Parathyroid adenoma (tissue), 2 donors: ENCODE measurements at regions not wholly inside any gene's neighbourhood (a gene's known extent, or its start where the extent isn't known, plus 50 kb on each side); places are given as distances from the start of the nearest gene placed in this dataset.

Source experiments
- H2AFZ ChIP-seq: fragments of 300-600 bp; sonication (generic); one replicate; pipeline ENCODE4 v1.7.0; 2017; ENCODE audit warnings: antibody characterized with exemption, mild to moderate bottlenecking
- H3K27ac ChIP-seq: fragments of 300-600 bp; sonication (generic); one replicate; pipeline ENCODE4 v1.7.0; 2017
- H3K27me3 ChIP-seq: fragments of 300-600 bp; sonication (generic); one replicate; pipeline ENCODE4 v1.7.0; 2017; ENCODE audit warnings: low read length; ENCODE audit not compliant: control insufficient read depth, insufficient read depth
- H3K36me3 ChIP-seq: fragments of 300-600 bp; sonication (generic); one replicate; pipeline ENCODE4 v1.7.0; 2017; ENCODE audit warnings: low read length; ENCODE audit not compliant: control insufficient read depth, insufficient read depth
- H3K4me1 ChIP-seq: fragments of 300-600 bp; sonication (generic); one replicate; pipeline ENCODE4 v1.7.0; 2017; ENCODE audit warnings: control low read depth
- H3K4me2 ChIP-seq: fragments of 300-600 bp; sonication (generic); one replicate; pipeline ENCODE4 v1.7.0; 2017; ENCODE audit warnings: low read length
- H3K4me3 ChIP-seq: fragments of 300-600 bp; sonication (generic); one replicate; pipeline ENCODE4 v1.7.0; 2017; ENCODE audit warnings: low read depth, low read length
- H3K79me2 ChIP-seq: fragments of 300-600 bp; sonication (generic); one replicate; pipeline ENCODE4 v1.7.0; 2017; ENCODE audit warnings: control low read depth
- H3K9ac ChIP-seq: fragments of 300-600 bp; sonication (generic); one replicate; pipeline ENCODE4 v1.7.0; 2017; ENCODE audit warnings: mild to moderate bottlenecking
- H3K9me3 ChIP-seq: fragments of 300-600 bp; sonication (generic); one replicate; pipeline ENCODE4 v1.7.0; 2017; ENCODE audit warnings: low read length; ENCODE audit not compliant: control insufficient read depth
- CTCF ChIP-seq: fragments of 300-600 bp; sonication (generic); IDR thresholded peaks from one replicate; pipeline ENCODE4 v1.7.0; 2017; ENCODE audit warnings: antibody characterized with exemption, mild to moderate bottlenecking
- donor health status: primary hyperparathyroidism.

DNA sequence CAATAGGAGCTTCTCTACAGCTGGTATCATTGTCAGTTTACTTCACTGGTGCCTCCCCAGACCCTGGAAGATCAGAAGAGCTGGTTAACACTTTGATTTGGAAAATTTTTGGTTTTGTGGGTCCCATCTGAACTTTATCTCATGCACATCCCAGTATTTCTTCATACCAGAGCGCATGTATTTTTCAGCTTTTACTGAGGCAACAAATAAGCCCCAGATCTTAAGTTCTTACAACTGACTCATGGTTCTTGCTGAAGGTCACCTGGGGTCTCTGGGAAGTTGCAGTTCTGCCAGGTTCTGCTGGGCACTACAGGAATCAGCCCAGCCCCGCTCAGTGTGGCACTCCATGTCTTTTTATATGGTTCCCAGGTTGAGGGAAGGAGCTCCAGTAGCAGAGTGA, 1249.9 kb downstream of the EFNB2 start:
- Histone ChIP-seq H3K4me3 (no peak overlapping the region), H3K79me2 (no peaks in the 10 kb centered on the region), H3K9me3 (no peaks in the 10 kb centered on the region), H3K27me3 (no peaks in the 10 kb centered on the region), H3K36me3 (no peaks in the 10 kb centered on the region), H3K4me1 (no peaks in the 10 kb centered on the region), H3K9ac (no peak overlapping the region), H3K4me2 (no peak overlapping the region), H2AFZ (no peak overlapping the region), H3K27ac (no peak overlapping the region)
- no peak for TF ChIP-seq CTCF

DNA sequence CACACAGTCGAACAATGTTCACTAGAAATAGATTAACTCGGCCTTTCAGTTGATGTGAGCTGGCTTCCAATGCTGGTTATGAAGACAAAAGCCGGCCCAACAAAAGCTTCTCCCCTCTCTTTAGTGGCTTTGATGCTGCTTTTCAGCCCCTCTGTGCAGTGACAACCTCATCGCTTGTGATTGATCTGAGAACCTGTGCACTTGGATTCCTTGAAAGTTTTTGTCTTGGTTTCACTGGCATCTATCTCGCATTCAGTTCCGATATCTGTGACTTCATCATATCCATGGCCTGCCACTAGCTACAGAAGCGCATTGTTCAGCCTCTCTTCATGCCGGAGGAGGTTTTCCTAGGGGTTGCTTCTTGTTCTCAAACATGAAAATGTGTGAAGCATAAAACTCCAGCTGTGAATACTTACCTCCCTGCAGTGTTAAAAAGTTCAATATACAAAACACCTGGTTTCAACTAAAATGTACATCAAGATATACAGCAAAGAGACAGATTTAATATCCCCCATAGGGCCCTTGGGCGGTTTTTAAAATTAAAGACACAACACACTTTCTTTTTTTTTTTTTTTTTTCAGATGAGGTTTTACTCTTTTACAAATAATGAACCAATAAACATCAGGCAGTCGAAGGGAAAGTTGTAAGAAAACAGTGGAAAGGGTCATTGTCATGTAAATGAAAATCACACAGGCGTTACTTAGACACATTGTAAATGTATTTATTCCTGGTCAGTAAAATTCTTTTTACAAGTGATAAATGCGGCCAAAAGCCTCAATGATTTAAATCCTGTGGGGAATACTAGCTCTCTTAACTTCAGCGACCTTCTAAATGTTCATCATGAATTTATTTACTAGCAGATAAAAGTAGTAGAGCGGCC, 1252.8 kb downstream of the EFNB2 start:
- no peak overlapping the region for H3K27ac ChIP-seq
- H3K4me2 ChIP-seq: no peak overlapping the region
- no peak overlapping the region for H2AFZ ChIP-seq
- H3K9ac ChIP-seq: no peak overlapping the region
- H3K9me3 ChIP-seq: no peaks in the 10 kb centered on the region
- H3K79me2 ChIP-seq: no peaks in the 10 kb centered on the region
- no peak overlapping the region for H3K4me3 ChIP-seq
- H3K4me1 ChIP-seq: no peaks in the 10 kb centered on the region
- no peaks in the 10 kb centered on the region for H3K27me3 ChIP-seq
- no peak for TF ChIP-seq CTCF
- H3K36me3 ChIP-seq: no peaks in the 10 kb centered on the region

DNA sequence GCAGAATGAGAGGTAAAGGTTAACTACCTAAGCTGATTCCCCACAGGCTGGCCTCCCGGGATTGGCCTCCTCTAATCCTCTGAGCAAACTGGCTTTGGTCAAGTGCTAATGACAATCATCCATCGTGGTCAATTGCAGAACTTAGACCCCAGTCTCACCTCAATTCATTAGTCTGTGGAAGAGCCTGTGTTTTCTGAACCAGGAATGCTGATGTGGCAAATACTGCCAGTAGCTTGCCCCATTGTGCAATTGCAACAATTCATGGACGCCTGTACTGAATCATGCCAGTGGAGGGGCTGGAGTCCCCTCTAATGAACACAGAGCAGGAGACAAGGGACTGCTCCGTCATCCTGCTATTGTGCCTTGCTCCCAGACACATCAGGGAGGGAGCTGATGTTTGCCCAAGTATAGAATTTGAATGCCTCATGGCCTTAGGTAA, 1256.5 kb downstream of the EFNB2 start:
- H3K27ac ChIP-seq: no peak overlapping the region
- no peak for TF ChIP-seq CTCF
- no peaks in the 10 kb centered on the region for H3K36me3 ChIP-seq
- no peak overlapping the region for H2AFZ ChIP-seq
- H3K9me3 ChIP-seq: no peaks in the 10 kb centered on the region
- no peak overlapping the region for H3K9ac ChIP-seq
- no peaks in the 10 kb centered on the region for H3K79me2 ChIP-seq
- no peaks in the 10 kb centered on the region for H3K27me3 ChIP-seq
- H3K4me3 ChIP-seq: no peak overlapping the region
- H3K4me1 ChIP-seq: no peaks in the 10 kb centered on the region
- H3K4me2 ChIP-seq: no peak overlapping the region

DNA sequence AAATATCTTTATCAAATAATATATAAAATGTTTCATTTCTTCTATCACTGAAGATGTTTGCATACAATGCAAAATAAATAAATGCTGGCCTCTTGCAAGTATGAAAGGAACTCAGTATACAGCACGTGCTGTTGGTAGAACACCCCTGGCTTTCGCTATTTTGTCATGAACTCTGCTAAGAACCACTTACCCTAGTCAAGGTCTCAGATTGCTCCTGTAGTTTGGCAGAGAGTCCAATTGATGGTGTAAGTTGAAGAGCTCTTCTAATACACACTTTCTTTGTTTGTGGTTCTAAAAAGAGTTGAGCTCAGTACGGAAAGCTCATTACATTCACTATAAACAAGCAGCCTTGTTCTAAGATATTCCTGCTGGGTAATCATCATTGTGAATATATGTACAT, 1258.9 kb downstream of the EFNB2 start:
- Histone ChIP-seq H3K9ac (no peak overlapping the region), H2AFZ (no peak overlapping the region), H3K27ac (no peak overlapping the region), H3K9me3 (no peaks in the 10 kb centered on the region), H3K79me2 (no peaks in the 10 kb centered on the region), H3K4me3 (no peak overlapping the region), H3K36me3 (no peaks in the 10 kb centered on the region), H3K4me2 (no peak overlapping the region), H3K27me3 (no peaks in the 10 kb centered on the region), H3K4me1 (no peaks in the 10 kb centered on the region)
- no peak for TF ChIP-seq CTCF
